BLaER1 treated with 17β-estradiol and CSF1 and Interleukin-3, amounts not matched to agents 10 nM and 100 nM (cell line): ENCODE measurements at regions not wholly inside any gene's neighbourhood (a gene's known extent, or its start where the extent isn't known, plus 50 kb on each side); places are given as distances from the start of the nearest gene placed in this dataset.

Source experiments
- H3K27ac ChIP-seq, 11 experiments: shearing (Covaris generic); formaldehyde crosslinking; 2 replicates each; pipeline ENCODE4 v1.8.1; 2022
- H3K27me3 ChIP-seq, 11 experiments: shearing (Covaris generic); formaldehyde crosslinking; 2 replicates each; pipeline ENCODE4 v1.8.1; 2022
- H3K36me3 ChIP-seq, 11 experiments: shearing (Covaris generic); formaldehyde crosslinking; 2 replicates each; pipeline ENCODE4 v1.8.1; 2022
- H3K4me1 ChIP-seq, 10 experiments: shearing (Covaris generic); formaldehyde crosslinking; 2 replicates each; pipeline ENCODE4 v1.8.1; 2022
- H3K4me2 ChIP-seq, 11 experiments: shearing (Covaris generic); formaldehyde crosslinking; 2 replicates each; pipeline ENCODE4 v1.8.1; 2022
- H3K4me3 ChIP-seq, 10 experiments: shearing (Covaris generic); formaldehyde crosslinking; 2 replicates each; pipeline ENCODE4 v1.8.1; 2022
- H3K9ac ChIP-seq, 11 experiments: shearing (Covaris generic); formaldehyde crosslinking; 2 replicates each; pipeline ENCODE4 v1.8.1; 2022
- H3K9me3 ChIP-seq, 11 experiments: shearing (Covaris generic); formaldehyde crosslinking; replicated peaks in 1 of 11; 2 replicates each; pipeline ENCODE4 v1.8.1; 2022
- H4K20me1 ChIP-seq, 11 experiments: shearing (Covaris generic); formaldehyde crosslinking; 2 replicates each; pipeline ENCODE4 v1.8.1; 2022
- Cebpa-rat ChIP-seq, 11 experiments: shearing (Covaris generic); IDR thresholded peaks; 2 replicates each; pipeline ENCODE4 v1.8.1; 2022

DNA sequence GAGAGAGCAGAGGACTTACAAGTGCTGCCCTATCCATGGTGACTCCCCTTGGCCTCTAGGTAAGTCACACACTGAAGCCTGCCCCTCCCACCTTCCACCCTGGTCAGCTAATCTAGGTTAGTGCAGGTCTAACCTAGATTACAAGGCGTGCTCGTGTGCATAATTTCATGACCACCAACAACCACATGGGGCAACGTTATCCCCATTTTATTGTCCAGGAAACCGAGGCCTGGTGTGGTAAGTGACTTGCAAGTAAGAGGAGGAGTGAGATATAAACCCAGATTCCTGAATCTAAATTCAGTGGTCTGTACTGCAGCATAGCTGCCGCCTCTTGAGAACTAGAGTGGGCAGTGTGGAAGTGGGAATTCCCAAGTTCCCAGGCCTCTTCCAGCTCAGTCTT, 171.1 kb downstream of the DAD1 start:
- peak overlapping the region in 5 of 11 experiments; percentile 27 to 60 (median 35); a peak in 4 of 22 replicates for H3K9ac ChIP-seq
- no peaks in the 10 kb centered on the region for H3K27me3 ChIP-seq
- H3K4me2 ChIP-seq, result peak overlapping the region; percentile 16 to 75 (median 62); a peak in 21 of 22 replicates
- no peak for TF ChIP-seq Cebpa-rat (IDR thresholded peaks at IDR 0.05)
- H3K4me1 ChIP-seq, result peaks cover 10 to 88% (median 69%) of the 10 kb centered on the region in 10 experiments
- no peak overlapping the region for H3K4me3 ChIP-seq
- H3K27ac ChIP-seq, result peak overlapping the region in 7 of 11 experiments; percentile 35 to 82 (median 64); a peak in 14 of 22 replicates
- no peaks in the 10 kb centered on the region for H3K36me3 ChIP-seq
- H4K20me1 ChIP-seq, result no peaks in the 10 kb centered on the region
- H3K9me3 ChIP-seq, result no peaks in the 10 kb centered on the region

DNA sequence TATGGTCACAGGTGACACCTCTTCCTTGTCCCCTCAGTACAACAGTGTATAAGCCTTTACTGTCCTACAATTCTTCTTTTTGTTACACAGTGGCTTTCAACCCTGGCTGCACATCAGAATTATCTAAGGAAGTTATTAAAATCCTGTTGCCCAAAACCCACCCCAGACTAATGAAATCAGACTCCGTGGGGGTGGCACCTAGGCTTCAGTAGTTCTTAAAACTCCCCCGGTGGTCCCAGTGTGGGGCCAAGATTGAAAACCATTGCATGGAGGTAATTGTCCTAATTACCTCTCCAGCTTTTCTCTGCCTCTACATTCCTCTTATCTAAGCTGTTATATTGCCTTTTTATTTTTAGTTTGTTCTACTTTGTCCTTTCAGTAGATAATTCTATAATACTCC, 172.8 kb downstream of the DAD1 start:
- Histone ChIP-seq H3K9me3 (no peaks in the 10 kb centered on the region), H3K4me1 (peaks cover 10 to 84% (median 65%) of the 10 kb centered on the region in 10 experiments), H3K27ac (no peak overlapping the region), H3K27me3 (no peaks in the 10 kb centered on the region), H3K4me2 (peak overlapping the region in 3 of 11 experiments; percentile 5 to 62 (median 16); a peak in 1 of 22 replicates), H3K36me3 (no peaks in the 10 kb centered on the region), H4K20me1 (no peaks in the 10 kb centered on the region), H3K9ac (no peak overlapping the region), H3K4me3 (no peak overlapping the region)
- no peak for TF ChIP-seq Cebpa-rat (IDR thresholded peaks at IDR 0.05)

DNA sequence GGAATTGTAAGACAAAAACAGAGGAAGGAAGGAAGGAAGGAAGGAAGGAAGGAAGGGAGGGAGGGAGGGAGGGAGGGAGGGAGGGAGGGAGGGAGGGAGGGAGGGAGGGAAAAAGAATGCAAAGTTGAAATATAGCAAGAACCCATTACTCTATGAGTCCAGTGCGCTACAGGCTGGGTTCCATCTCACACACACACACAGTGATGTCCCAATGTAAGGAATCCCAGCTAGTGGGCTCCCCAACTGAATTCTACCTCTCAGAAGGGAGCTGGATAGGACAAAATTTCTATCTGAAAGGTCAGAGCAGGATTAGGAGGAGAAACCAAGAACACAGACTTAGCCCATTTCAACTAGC, 173.4 kb downstream of the DAD1 start:
- H3K27ac ChIP-seq, result no peak overlapping the region
- no peak overlapping the region for H3K4me3 ChIP-seq
- H3K4me2 ChIP-seq, result peak overlapping the region in 3 of 11 experiments; percentile 5 to 62 (median 16); a peak in 1 of 22 replicates
- H3K9me3 ChIP-seq, result no peaks in the 10 kb centered on the region
- no peak for TF ChIP-seq Cebpa-rat (IDR thresholded peaks at IDR 0.05)
- H4K20me1 ChIP-seq, result no peaks in the 10 kb centered on the region
- no peaks in the 10 kb centered on the region for H3K27me3 ChIP-seq
- H3K36me3 ChIP-seq, result no peaks in the 10 kb centered on the region
- no peak overlapping the region for H3K9ac ChIP-seq
- H3K4me1 ChIP-seq, result peaks cover 10 to 78% (median 59%) of the 10 kb centered on the region in 10 experiments

DNA sequence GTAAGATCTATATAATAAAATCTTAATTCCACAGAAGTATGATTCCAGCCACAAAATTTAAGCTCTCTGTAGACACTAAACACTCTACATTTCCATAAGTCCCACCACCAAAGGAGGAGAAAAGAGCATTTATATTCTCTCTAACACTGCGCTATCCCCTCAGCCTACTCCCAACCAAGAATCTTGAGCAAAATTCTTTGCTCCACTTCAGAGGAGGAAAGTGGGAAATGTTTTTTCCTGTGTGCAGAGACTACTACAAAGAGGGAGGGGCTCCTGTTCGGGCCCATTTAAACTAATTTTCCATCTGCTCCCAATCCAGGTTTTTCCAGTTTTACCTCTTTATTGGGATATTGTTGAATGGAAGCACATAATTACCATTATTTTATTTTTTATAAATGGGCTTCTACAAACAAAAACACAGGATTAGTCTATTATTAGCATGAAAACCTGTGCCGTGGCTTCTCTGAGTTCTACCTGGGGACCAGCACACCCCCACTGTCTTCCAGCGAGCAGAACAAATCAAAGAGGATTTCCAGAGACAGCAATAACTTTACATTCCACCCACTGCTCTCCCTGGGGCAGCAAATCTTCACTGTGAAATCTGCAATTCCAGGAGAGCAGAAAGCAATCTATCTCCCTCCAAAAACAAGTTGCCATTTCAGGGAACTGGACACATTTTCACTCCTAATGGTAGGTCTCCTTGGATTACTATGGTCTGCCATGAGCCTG, 174.0 kb downstream of the DAD1 start:
- Histone ChIP-seq H3K27me3 (no peaks in the 10 kb centered on the region), H3K36me3 (no peaks in the 10 kb centered on the region), H3K4me1 (peaks cover 10 to 73% (median 54%) of the 10 kb centered on the region in 10 experiments), H4K20me1 (no peaks in the 10 kb centered on the region), H3K4me2 (peak overlapping the region in 2 of 11 experiments; percentile 1 to 8; a peak in 1 of 22 replicates), H3K9me3 (no peaks in the 10 kb centered on the region), H3K27ac (no peak overlapping the region), H3K9ac (no peak overlapping the region), H3K4me3 (no peak overlapping the region)
- no peak for TF ChIP-seq Cebpa-rat (IDR thresholded peaks at IDR 0.05)

DNA sequence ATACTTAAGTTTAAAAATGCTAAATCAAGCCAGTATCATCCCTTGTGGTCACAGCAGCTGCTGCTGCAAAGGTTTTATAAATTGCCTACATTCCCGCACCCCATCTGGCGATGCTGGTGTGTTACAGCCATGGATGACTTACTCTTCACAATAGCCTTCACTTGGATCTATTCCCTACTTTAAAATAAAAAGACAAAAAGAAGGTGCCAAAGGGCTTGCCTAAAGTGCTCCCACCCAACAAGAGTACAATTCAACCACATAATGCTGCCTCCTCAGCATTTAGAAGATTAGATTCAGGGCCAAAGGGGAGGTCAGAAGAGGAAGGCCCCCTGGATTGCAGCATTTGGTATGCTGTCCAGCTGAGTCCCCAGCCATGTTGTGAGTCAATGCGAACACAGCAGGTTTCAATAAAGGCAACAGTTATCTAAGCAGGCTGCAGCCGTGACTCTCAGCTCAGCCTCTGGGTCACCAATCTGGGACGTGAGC, 176.1 kb downstream of the DAD1 start:
- no peak overlapping the region for H3K4me3 ChIP-seq
- no peak overlapping the region for H3K9ac ChIP-seq
- no peak for TF ChIP-seq Cebpa-rat (IDR thresholded peaks at IDR 0.05)
- peaks cover under 1 to 52% (median 34%) of the 10 kb centered on the region in 10 experiments; a peak in 19 of 20 replicates for H3K4me1 ChIP-seq
- H3K27me3 ChIP-seq, result no peaks in the 10 kb centered on the region
- no peak overlapping the region for H3K27ac ChIP-seq
- H4K20me1 ChIP-seq, result no peaks in the 10 kb centered on the region
- peak overlapping the region in 9 of 11 experiments; percentile 9 to 64 (median 50); a peak in 16 of 22 replicates for H3K4me2 ChIP-seq
- H3K36me3 ChIP-seq, result no peaks in the 10 kb centered on the region
- H3K9me3 ChIP-seq, result no peaks in the 10 kb centered on the region

DNA sequence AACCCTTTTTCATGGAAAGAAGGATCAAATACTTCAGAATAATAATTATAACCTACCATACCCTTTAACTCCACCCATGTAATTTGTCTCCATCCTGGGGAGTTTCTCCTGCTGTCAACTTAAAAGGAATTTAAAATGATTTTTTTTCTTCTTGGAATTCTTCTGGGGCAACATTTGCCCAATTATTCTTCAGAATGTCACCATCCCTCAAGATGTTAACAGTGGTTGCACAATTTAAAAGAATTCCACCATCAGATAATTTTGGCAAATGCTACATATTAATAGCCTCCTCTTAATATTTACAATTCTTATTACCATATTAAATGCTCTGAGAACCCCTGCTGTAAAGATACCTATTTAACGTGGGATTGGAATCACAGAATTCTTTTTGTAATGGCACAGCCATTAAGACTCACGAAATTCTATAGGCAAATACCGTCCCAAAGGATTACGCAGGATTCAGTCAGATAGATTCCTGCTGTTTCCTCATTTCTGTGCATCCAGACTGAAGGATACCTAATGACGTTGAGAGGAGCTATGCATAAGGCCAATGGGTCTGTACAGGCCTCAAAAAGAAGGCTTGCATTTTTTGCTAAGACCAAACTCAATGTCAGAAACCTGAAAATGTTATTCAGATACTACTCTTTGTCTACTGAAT, 177.5 kb downstream of the DAD1 start:
- peaks cover 0 to 38% (median 21%) of the 10 kb centered on the region in 10 experiments; a peak in 15 of 20 replicates for H3K4me1 ChIP-seq
- H3K9me3 ChIP-seq, result no peaks in the 10 kb centered on the region
- H3K27me3 ChIP-seq, result no peaks in the 10 kb centered on the region
- H3K27ac ChIP-seq, result no peak overlapping the region
- peak overlapping the region in 8 of 11 experiments; percentile 9 to 64 (median 50); a peak in 10 of 22 replicates for H3K4me2 ChIP-seq
- no peak overlapping the region for H3K9ac ChIP-seq
- no peak for TF ChIP-seq Cebpa-rat (IDR thresholded peaks at IDR 0.05)
- no peaks in the 10 kb centered on the region for H4K20me1 ChIP-seq
- H3K4me3 ChIP-seq, result no peak overlapping the region
- H3K36me3 ChIP-seq, result no peaks in the 10 kb centered on the region

DNA sequence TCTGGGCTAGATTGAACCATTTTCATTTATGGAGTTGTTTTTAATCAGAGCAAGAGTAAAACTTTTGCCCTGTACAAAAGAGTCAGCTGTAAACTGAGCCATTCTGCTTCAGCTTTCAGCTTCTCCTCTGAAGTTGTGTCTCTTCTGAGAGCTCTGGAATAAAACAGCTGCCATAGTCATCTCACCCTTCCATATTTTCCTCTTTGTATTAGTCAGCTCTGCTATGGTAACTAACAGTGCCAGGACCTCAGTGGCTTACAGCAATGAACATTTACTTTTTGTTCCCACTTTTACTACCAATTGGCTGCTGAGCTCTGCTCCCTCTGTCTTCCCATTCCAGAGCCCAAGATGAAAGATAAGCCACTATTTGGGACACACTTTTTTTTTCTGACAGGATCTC, 178.5 kb downstream of the DAD1 start:
- Histone ChIP-seq H3K4me2 (no peak overlapping the region), H3K27ac (no peak overlapping the region), H3K4me3 (no peak overlapping the region), H3K9ac (no peak overlapping the region), H3K36me3 (no peaks in the 10 kb centered on the region), H3K9me3 (no peaks in the 10 kb centered on the region), H3K4me1 (peaks cover 0 to 30% (median 17%) of the 10 kb centered on the region in 10 experiments; a peak in 15 of 20 replicates), H4K20me1 (no peaks in the 10 kb centered on the region), H3K27me3 (no peaks in the 10 kb centered on the region)
- TF ChIP-seq Cebpa-rat (IDR thresholded peaks at IDR 0.05), result no peak

DNA sequence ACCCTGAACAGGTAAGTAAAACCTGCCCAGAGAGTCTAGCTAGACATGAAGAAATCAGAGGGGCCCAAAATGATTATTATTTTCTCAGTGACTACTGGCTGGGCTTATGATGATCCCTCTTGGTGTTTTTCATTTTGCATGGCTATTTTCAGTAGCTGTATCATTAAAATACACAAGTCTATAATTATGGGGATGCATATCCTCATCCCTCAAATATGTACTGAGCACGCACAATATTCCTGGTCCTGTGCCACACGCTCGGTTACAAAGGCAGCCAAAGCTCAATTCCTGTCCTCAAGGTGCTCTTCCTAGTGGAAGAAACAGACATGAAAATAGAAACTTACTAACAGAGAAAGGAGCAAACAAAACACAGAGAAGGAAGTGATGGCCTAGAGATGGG, 180.0 kb downstream of the DAD1 start:
- Histone ChIP-seq H3K9ac (no peak overlapping the region), H3K9me3 (no peaks in the 10 kb centered on the region), H3K4me1 (peaks cover 0 to 24% (median 17%) of the 10 kb centered on the region in 10 experiments; a peak in 15 of 20 replicates), H3K27me3 (no peaks in the 10 kb centered on the region), H4K20me1 (no peaks in the 10 kb centered on the region), H3K27ac (no peak overlapping the region), H3K36me3 (no peaks in the 10 kb centered on the region), H3K4me2 (no peak overlapping the region), H3K4me3 (no peak overlapping the region)
- no peak for TF ChIP-seq Cebpa-rat (IDR thresholded peaks at IDR 0.05)

DNA sequence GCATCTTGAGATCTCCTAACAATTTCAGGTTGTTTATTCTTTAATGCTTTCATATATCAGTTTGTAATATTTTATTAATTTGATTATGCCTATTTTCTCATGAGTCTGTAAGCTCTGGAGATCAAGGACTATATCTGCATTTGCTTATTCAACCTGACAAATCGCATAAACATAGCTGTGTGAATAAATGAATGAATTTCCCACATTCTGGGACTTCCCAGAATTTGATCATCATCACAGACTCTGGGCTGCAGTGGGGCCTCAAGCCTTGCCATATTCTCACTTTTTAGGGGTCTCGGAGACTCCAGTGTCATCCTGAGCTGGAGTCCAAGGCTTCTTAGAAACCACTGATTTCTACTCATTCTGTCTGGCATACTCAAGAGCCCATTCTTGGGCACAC, 180.5 kb downstream of the DAD1 start:
- Histone ChIP-seq H3K9me3 (no peaks in the 10 kb centered on the region), H3K4me1 (peaks cover 0 to 24% (median 17%) of the 10 kb centered on the region in 10 experiments; a peak in 15 of 20 replicates), H3K27me3 (no peaks in the 10 kb centered on the region), H3K4me3 (no peak overlapping the region), H3K9ac (no peak overlapping the region), H3K36me3 (no peaks in the 10 kb centered on the region), H3K4me2 (no peak overlapping the region), H4K20me1 (no peaks in the 10 kb centered on the region), H3K27ac (no peak overlapping the region)
- TF ChIP-seq Cebpa-rat (IDR thresholded peaks at IDR 0.05), result no peak
